OCI-LY3 (cell line): ENCODE measurements at regions not wholly inside any gene's neighbourhood (a gene's known extent, or its start where the extent isn't known, plus 50 kb on each side); places are given as distances from the start of the nearest gene placed in this dataset.

Source experiments
- H2AFZ ChIP-seq: fragments of 200-600, 300-600 bp; shearing (Covaris generic); 2 replicates; pipeline ENCODE4 v1.6.0; 2014; ENCODE audit warnings: antibody characterized with exemption, low read depth, low read length
- H3K27ac ChIP-seq: fragments of 200-600, 300-600 bp; sonication (generic); 2 replicates; pipeline ENCODE4 v1.5.1; 2014; ENCODE audit warnings: mild to moderate bottlenecking, low read length, moderate library complexity, mixed read lengths
- H3K27me3 ChIP-seq: fragments of 200-600, 300-600 bp; sonication (generic); 2 replicates; pipeline ENCODE4 v1.6.1; 2014; ENCODE audit warnings: low read depth, low read length, mixed read lengths
- H3K36me3 ChIP-seq: fragments of 200-600, 300-600 bp; sonication (generic); replicated peaks from 2 replicates; pipeline ENCODE3; 2014; ENCODE audit warnings: low read depth, low read length, mixed read lengths
- H3K4me1 ChIP-seq: fragments of 300-600, 200-600 bp; sonication (generic); 2 replicates; pipeline ENCODE4 v1.6.1; 2014; ENCODE audit warnings: low read length, mixed read lengths
- H3K4me2 ChIP-seq: fragments of 200-600, 300-600 bp; sonication (generic); 2 replicates; pipeline ENCODE4 v1.6.1; 2014; ENCODE audit warnings: low read length, mixed read lengths
- H3K4me3 ChIP-seq: fragments of 300-600, 200-600 bp; sonication (generic); 2 replicates; pipeline ENCODE4 v1.5.1; 2014; ENCODE audit warnings: antibody characterized with exemption, mild to moderate bottlenecking, low read length, moderate library complexity
- H3K79me2 ChIP-seq: fragments of 300-600, 200-600 bp; shearing (Covaris generic); 2 replicates; pipeline ENCODE4 v1.6.1; 2014; ENCODE audit warnings: mild to moderate bottlenecking, low read length, mixed read lengths
- H3K9ac ChIP-seq: fragments of 300-600, 200-600 bp; shearing (Covaris generic); 2 replicates; pipeline ENCODE4 v1.6.0; 2014; ENCODE audit warnings: mild to moderate bottlenecking, low read length, moderate library complexity
- H3K9me3 ChIP-seq: fragments of 200-600, 300-600 bp; shearing (Covaris generic); 2 replicates; pipeline ENCODE4 v1.6.1; 2014; ENCODE audit warnings: low read length, mixed read lengths; ENCODE audit not compliant: insufficient read depth
- H4K20me1 ChIP-seq: fragments of 200-600, 300-600 bp; sonication (generic); 2 replicates; pipeline ENCODE4 v1.6.1; 2016; ENCODE audit warnings: low read length, mixed read lengths; ENCODE audit not compliant: insufficient read depth
- CTCF ChIP-seq: fragments of 200-600, 300-600 bp; sonication (generic); IDR thresholded peaks from 2 replicates; pipeline ENCODE4 v1.5.1; 2014; ENCODE audit warnings: antibody characterized with exemption, low read length, low read depth
- EZH2phosphoT487 ChIP-seq: fragments of 200-600 bp; shearing (Covaris generic); IDR thresholded peaks from 2 replicates; pipeline ENCODE4 v1.6.1; 2018; ENCODE audit warnings: antibody characterized with exemption, mixed run types, low read depth

- Histone ChIP-seq H3K4me3 (no peak overlapping the region), H3K9me3 (no peaks in the 10 kb centered on the region), H3K79me2 (no peaks in the 10 kb centered on the region), H3K36me3 (no peaks in the 10 kb centered on the region), H4K20me1 (no peaks in the 10 kb centered on the region), H3K4me2 (no peak overlapping the region), H3K9ac (no peak overlapping the region), H2AFZ (no peak overlapping the region), H3K27ac (no peak overlapping the region), H3K4me1 (0 out of 2 replicates have a peak, but pooled peaks cover 5% of the 10 kb centered on the region), H3K27me3 (0 out of 2 replicates have a peak, but pooled peaks cover 4% of the 10 kb centered on the region)
- TF ChIP-seq CTCF (no peak), EZH2phosphoT487 (no peak)
Observed at GRCh38 chr9:20040991-20041696, 252.3 kb upstream of the SLC24A2 start.

- Histone ChIP-seq H4K20me1 (no peaks in the 10 kb centered on the region), H3K27ac (no peak overlapping the region), H3K79me2 (no peaks in the 10 kb centered on the region), H3K9ac (no peak overlapping the region), H3K4me1 (no peaks in the 10 kb centered on the region), H3K4me3 (no peak overlapping the region), H2AFZ (no peak overlapping the region), H3K9me3 (no peaks in the 10 kb centered on the region), H3K4me2 (no peak overlapping the region), H3K27me3 (0 out of 2 replicates have a peak, but pooled peaks cover 4% of the 10 kb centered on the region), H3K36me3 (no peaks in the 10 kb centered on the region)
- TF ChIP-seq EZH2phosphoT487 (no peak), CTCF (no peak)
Observed at GRCh38 chr9:20037699-20038098, 248.9 kb upstream of the SLC24A2 start.

GRCh38 chr9:20033511-20033910, 244.7 kb upstream of the SLC24A2 start:
- H3K4me3 ChIP-seq: no peak overlapping the region
- no peaks in the 10 kb centered on the region for H3K27me3 ChIP-seq
- no peaks in the 10 kb centered on the region for H3K4me1 ChIP-seq
- H3K27ac ChIP-seq: no peak overlapping the region
- no peaks in the 10 kb centered on the region for H4K20me1 ChIP-seq
- TF ChIP-seq EZH2phosphoT487 (no peak), CTCF (no peak)
- H3K79me2 ChIP-seq: no peaks in the 10 kb centered on the region
- H2AFZ ChIP-seq: no peak overlapping the region
- H3K36me3 ChIP-seq: no peaks in the 10 kb centered on the region
- no peak overlapping the region for H3K4me2 ChIP-seq
- no peak overlapping the region for H3K9ac ChIP-seq
- H3K9me3 ChIP-seq: no peaks in the 10 kb centered on the region

- H3K79me2 ChIP-seq: no peaks in the 10 kb centered on the region
- no peak overlapping the region for H3K4me3 ChIP-seq
- H3K36me3 ChIP-seq: no peaks in the 10 kb centered on the region
- H4K20me1 ChIP-seq: no peaks in the 10 kb centered on the region
- no peak overlapping the region for H3K4me2 ChIP-seq
- H3K27ac ChIP-seq: no peak overlapping the region
- no peaks in the 10 kb centered on the region for H3K9me3 ChIP-seq
- no peak overlapping the region for H3K9ac ChIP-seq
- H2AFZ ChIP-seq: no peak overlapping the region
- TF ChIP-seq EZH2phosphoT487 (no peak), CTCF (no peak)
- H3K4me1 ChIP-seq: no peaks in the 10 kb centered on the region
- H3K27me3 ChIP-seq: no peaks in the 10 kb centered on the region
Observed at GRCh38 chr9:20032413-20033006, 243.7 kb upstream of the SLC24A2 start.
